ENCODE measurements at regions not wholly inside any gene's neighbourhood (a gene's known extent, or its start where the extent isn't known, plus 50 kb on each side); places are given as distances from the start of the nearest gene placed in this dataset.

- intact Hi-C loops (cut with micrococcal nuclease): no loop called here
- Mint-ChIP-seq H3K27ac (no peak overlapping the region), H3K4me3 (no peak overlapping the region), H3K4me1 (ENCODE audit: low read depth) (no peaks in the 10 kb centered on the region), H3K9me3 (no peaks in the 10 kb centered on the region), H3K36me3 (no peaks in the 10 kb centered on the region), H3K27me3 (peaks cover 1% of the 10 kb centered on the region)
- ChIA-PET CTCF (no interaction called here), POLR2A (no interaction called here)
- DNase-seq: no peak
Observed at GRCh38 chr13:30816736-30817135, 81.4 kb downstream of the ALOX5AP start.

- Mint-ChIP-seq H3K9me3 (no peaks in the 10 kb centered on the region), H3K4me3 (no peak overlapping the region), H3K27me3 (peaks cover 1% of the 10 kb centered on the region), H3K4me1 (ENCODE audit: low read depth) (no peaks in the 10 kb centered on the region), H3K27ac (no peak overlapping the region), H3K36me3 (no peaks in the 10 kb centered on the region)
- no peak for DNase-seq
- ChIA-PET POLR2A (no interaction called here), CTCF (no interaction called here)
- intact Hi-C loops (cut with micrococcal nuclease): no loop called here
Observed at GRCh38 chr13:30818323-30818960, 83.1 kb downstream of the ALOX5AP start.

GRCh38 chr13:30819136-30819888 lies 84.0 kb downstream of the ALOX5AP start:
- H3K9me3 Mint-ChIP-seq: no peaks in the 10 kb centered on the region
- POLR2A ChIA-PET: no interaction called here
- intact Hi-C loops (cut with micrococcal nuclease): no loop called here
- no peak overlapping the region for H3K4me3 Mint-ChIP-seq
- CTCF ChIA-PET: no interaction called here
- DNase-seq: no peak
- no peaks in the 10 kb centered on the region for H3K4me1 Mint-ChIP-seq (ENCODE audit: low read depth)
- H3K27ac Mint-ChIP-seq: no peak overlapping the region
- H3K27me3 Mint-ChIP-seq: peaks cover 1% of the 10 kb centered on the region
- H3K36me3 Mint-ChIP-seq: no peaks in the 10 kb centered on the region

GRCh38 chr13:30821421-30821820 lies 84.7 kb upstream of the MEDAG start:
- no peaks in the 10 kb centered on the region for H3K36me3 Mint-ChIP-seq
- no peak overlapping the region for H3K4me3 Mint-ChIP-seq

GRCh38 chr13:30824651-30825050 lies 81.4 kb upstream of the MEDAG start:
- ChIA-PET CTCF (interaction anchor here (0.6 kb wide), 1 partner anchor 190 kb away, joined by 3 read pairs; no protein-coding TSS in a partner anchor), POLR2A (no interaction called here)
- no peak for DNase-seq
- H3K27ac Mint-ChIP-seq: no peak overlapping the region
- no peaks in the 10 kb centered on the region for H3K36me3 Mint-ChIP-seq
- no peaks in the 10 kb centered on the region for H3K4me1 Mint-ChIP-seq (ENCODE audit: low read depth)
- H3K27me3 Mint-ChIP-seq: peaks cover 4% of the 10 kb centered on the region
- intact Hi-C loops (cut with micrococcal nuclease): no loop called here
- H3K4me3 Mint-ChIP-seq: no peak overlapping the region
- no peaks in the 10 kb centered on the region for H3K9me3 Mint-ChIP-seq

More at GRCh38 chr13:30821421-30821820, 84.7 kb upstream of the MEDAG start:
- POLR2A ChIA-PET: no interaction called here
- CTCF ChIA-PET: interaction anchor here (1.4 kb wide), 1 partner anchor 44 kb away, joined by 3 read pairs; no protein-coding TSS in a partner anchor
- Mint-ChIP-seq H3K4me1 (ENCODE audit: low read depth) (no peaks in the 10 kb centered on the region), H3K9me3 (no peaks in the 10 kb centered on the region), H3K27me3 (peaks cover 5% of the 10 kb centered on the region), H3K27ac (no peak overlapping the region)
- no peak for DNase-seq
- intact Hi-C loops (cut with micrococcal nuclease): no loop called here

- no peak overlapping the region for H3K27ac Mint-ChIP-seq
- CTCF ChIA-PET: no interaction called here
- no peaks in the 10 kb centered on the region for H3K9me3 Mint-ChIP-seq
- intact Hi-C loops (cut with micrococcal nuclease): no loop called here
- H3K27me3 Mint-ChIP-seq: peaks cover 4% of the 10 kb centered on the region
- no peaks in the 10 kb centered on the region for H3K36me3 Mint-ChIP-seq
- H3K4me1 Mint-ChIP-seq (ENCODE audit: low read depth): no peaks in the 10 kb centered on the region
- no peak overlapping the region for H3K4me3 Mint-ChIP-seq
- no peak for DNase-seq
- POLR2A ChIA-PET: no interaction called here
Observed at GRCh38 chr13:30826911-30827577, 79.0 kb upstream of the MEDAG start.

DNA sequence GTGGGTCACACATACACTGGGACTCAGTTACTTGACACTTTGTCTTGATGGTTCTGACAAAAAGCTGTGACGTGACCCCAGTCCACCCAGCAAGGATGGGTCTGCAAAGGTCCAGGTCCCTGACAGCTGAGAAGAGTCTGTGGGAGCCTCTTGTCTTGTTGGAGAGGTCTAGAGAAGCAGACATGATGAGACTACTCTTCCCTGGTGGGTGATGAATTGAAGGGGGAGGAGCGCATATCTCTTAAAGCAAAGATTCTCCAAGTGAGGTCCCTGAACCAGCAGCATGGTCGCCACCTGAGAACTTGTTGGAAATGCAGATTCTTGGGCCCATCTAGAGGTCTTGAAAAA lies 78.5 kb upstream of the MEDAG start:
- ChIA-PET CTCF (no interaction called here), POLR2A (no interaction called here)
- intact Hi-C loops (cut with micrococcal nuclease): no loop called here
- Mint-ChIP-seq H3K36me3 (no peaks in the 10 kb centered on the region), H3K27ac (no peak overlapping the region), H3K27me3 (peaks cover 4% of the 10 kb centered on the region), H3K9me3 (no peaks in the 10 kb centered on the region), H3K4me1 (ENCODE audit: low read depth) (no peaks in the 10 kb centered on the region), H3K4me3 (no peak overlapping the region)
- DNase-seq: no peak

- no peaks in the 10 kb centered on the region for H3K36me3 Mint-ChIP-seq
- intact Hi-C loops (cut with micrococcal nuclease): no loop called here
- H3K27me3 Mint-ChIP-seq: peaks cover 9% of the 10 kb centered on the region
- CTCF ChIA-PET: no interaction called here
- H3K9me3 Mint-ChIP-seq: no peaks in the 10 kb centered on the region
- H3K4me3 Mint-ChIP-seq: no peak overlapping the region
- no peak for DNase-seq
- POLR2A ChIA-PET: no interaction called here
- H3K27ac Mint-ChIP-seq: no peak overlapping the region
- peaks cover 5% of the 10 kb centered on the region for H3K4me1 Mint-ChIP-seq (ENCODE audit: low read depth)
Observed at GRCh38 chr13:30829145-30829832, 76.8 kb upstream of the MEDAG start.

GRCh38 chr13:30829833-30830637 lies 76.0 kb upstream of the MEDAG start:
- POLR2A ChIA-PET: no interaction called here
- Mint-ChIP-seq H3K4me1 (ENCODE audit: low read depth) (peaks cover 5% of the 10 kb centered on the region), H3K4me3 (no peak overlapping the region), H3K9me3 (no peaks in the 10 kb centered on the region), H3K27me3 (peaks cover 9% of the 10 kb centered on the region), H3K36me3 (no peaks in the 10 kb centered on the region), H3K27ac (no peak overlapping the region)
- intact Hi-C loops (cut with micrococcal nuclease): no loop called here
- no peak for DNase-seq
- CTCF ChIA-PET: no interaction called here

DNA sequence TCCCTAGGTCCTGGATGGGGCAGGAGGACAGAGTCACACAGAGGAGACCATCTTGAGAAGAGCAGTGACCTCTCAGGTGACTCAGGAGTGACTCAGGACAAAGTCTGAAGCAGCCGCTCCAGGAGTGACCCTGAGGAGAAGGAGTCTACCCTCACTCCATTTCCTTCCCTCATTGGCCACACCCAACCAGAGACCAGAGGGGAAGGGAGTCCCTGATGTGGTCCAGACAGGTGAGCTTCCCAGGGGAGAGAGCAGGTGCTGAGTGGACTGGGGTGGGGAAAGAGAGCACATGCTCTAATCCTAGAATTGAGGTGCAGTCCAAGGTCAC lies 75.5 kb upstream of the MEDAG start:
- Mint-ChIP-seq H3K9me3 (no peaks in the 10 kb centered on the region), H3K36me3 (no peaks in the 10 kb centered on the region), H3K4me3 (no peak overlapping the region), H3K27ac (no peak overlapping the region), H3K27me3 (peaks cover 9% of the 10 kb centered on the region), H3K4me1 (ENCODE audit: low read depth) (peaks cover 5% of the 10 kb centered on the region)
- no peak for DNase-seq
- POLR2A ChIA-PET: no interaction called here
- CTCF ChIA-PET: interaction anchor here (0.6 to 0.8 kb wide), 2 partner anchors 17 to 36 kb away, joined by 3 to 4 read pairs; no protein-coding TSS in a partner anchor
- intact Hi-C loops (cut with micrococcal nuclease): no loop called here

GRCh38 chr13:30831515-30831914 lies 74.6 kb upstream of the MEDAG start:
- POLR2A ChIA-PET: no interaction called here
- Mint-ChIP-seq H3K27me3 (peaks cover 11% of the 10 kb centered on the region), H3K9me3 (no peaks in the 10 kb centered on the region), H3K4me3 (no peak overlapping the region), H3K27ac (no peak overlapping the region), H3K4me1 (ENCODE audit: low read depth) (peaks cover 5% of the 10 kb centered on the region), H3K36me3 (no peaks in the 10 kb centered on the region)
- CTCF ChIA-PET: interaction anchor here (0.8 kb wide), 1 partner anchor 35 kb away, joined by 4 read pairs; no protein-coding TSS in a partner anchor
- intact Hi-C loops (cut with micrococcal nuclease): no loop called here
- DNase-seq: no peak

DNA sequence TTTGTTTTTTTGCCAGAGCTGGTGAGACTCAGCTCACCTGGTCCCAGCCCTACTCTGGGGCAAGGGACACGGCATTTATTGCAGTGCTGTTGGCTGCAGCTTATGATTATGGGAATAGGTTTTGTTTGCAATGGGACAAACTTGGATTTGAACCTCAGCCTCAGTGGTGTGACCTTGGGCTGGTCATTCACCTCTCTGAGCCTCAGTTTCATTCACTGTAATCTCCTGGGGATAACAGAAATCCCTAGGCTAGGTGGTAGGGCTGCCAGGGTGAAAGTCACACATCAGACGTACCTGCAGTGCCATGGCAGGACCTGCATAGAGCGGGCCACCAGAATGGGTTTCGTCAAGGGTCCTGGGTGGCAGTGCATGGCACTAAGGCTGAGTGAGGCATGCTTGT lies 73.7 kb upstream of the MEDAG start:
- ChIA-PET POLR2A (no interaction called here), CTCF (no interaction called here)
- H3K4me3 Mint-ChIP-seq: no peak overlapping the region
- peaks cover 5% of the 10 kb centered on the region for H3K4me1 Mint-ChIP-seq (ENCODE audit: low read depth)
- DNase-seq: no peak
- H3K27me3 Mint-ChIP-seq: peaks cover 16% of the 10 kb centered on the region
- no peaks in the 10 kb centered on the region for H3K9me3 Mint-ChIP-seq
- H3K36me3 Mint-ChIP-seq: no peaks in the 10 kb centered on the region
- intact Hi-C loops (cut with micrococcal nuclease): loop anchor here (2.0 kb wide), 1 partner anchor 14 kb away; no protein-coding TSS in a partner anchor
- no peak overlapping the region for H3K27ac Mint-ChIP-seq

Measured in activated CD4-positive, alpha-beta memory T cell treated with anti-CD3 and anti-CD28 coated beads for 36 hours (primary cell).